ENCODE measurements at regions not wholly inside any gene's neighbourhood (a gene's known extent, or its start where the extent isn't known, plus 50 kb on each side); places are given as distances from the start of the nearest gene placed in this dataset.

DNA sequence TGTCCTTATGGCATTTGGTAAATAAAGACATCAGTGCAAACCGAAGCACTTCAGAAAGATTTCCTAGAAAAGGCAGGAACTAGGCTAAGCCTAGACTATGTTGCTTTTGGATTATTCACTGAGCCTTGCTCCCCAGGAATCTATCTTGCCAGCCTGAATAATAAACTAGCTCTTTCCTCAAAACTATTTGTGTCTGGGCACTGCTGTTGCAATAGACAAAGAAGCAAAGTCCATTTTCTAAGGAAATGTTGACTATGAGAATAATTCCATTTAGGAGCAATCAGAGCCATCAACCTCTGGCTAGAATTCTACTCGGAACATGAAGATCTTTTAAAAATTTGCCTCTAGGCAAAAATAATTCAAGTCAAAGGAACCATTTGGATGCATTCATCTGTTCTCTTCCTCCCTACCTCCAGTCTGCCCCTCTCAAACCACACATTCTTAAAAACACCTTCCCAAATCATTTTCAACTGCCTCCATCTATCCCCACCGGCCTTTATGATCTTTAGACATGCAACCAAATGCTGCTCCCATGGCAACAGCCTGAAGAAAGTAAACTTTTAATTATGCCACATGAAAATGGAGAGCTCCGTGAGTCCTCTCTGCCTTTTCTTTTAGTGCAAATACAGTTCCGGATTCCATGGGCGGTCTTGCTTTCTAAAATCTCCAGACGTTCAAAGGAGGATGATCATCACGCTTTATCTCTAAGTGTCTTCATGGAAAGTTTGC is 61.5 kb upstream of the FZD10 start:
- no peak for DNase-seq (ENCODE audit: low read depth)

DNA sequence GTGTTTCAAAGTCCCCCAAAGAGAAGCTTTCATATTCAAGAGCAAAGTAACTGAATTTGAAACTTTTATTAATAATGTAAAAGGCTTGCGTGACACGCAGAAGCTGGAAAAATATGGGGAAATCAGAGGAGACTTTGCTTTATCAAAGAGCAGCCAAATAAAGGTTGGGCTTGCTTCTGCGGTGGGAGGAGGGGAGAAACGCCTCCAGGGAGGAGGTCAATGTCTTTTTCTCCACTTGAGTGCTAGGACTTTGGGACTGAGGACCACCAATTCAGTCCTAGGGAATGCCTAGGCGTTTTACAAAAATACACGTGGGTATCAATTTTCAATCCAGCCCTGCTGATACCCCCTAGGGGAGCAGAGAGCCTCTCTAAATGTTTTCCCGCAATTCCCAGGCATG is 60.9 kb upstream of the FZD10 start:
- no peak for DNase-seq (ENCODE audit: low read depth)

DNA sequence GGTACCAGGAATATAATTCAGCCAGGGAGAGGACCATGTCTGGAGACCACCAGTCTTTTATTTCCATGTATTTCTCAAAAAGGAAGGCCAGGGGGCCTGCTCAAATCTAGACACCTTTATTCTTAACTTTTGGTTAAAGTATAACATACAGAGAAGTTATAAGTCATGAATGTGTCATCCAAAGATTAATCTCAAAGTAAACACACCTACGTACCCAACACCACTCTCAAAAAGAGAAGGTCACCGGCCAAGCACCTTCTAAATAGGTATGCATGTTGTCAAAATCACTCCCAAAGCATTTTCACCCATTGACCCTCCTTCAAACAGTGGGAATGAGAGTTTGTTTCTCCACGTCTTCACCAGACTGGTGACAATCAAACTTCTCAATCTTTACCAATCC is 60.0 kb upstream of the FZD10 start:
- DNase-seq (ENCODE audit: low read depth): no peak

DNA sequence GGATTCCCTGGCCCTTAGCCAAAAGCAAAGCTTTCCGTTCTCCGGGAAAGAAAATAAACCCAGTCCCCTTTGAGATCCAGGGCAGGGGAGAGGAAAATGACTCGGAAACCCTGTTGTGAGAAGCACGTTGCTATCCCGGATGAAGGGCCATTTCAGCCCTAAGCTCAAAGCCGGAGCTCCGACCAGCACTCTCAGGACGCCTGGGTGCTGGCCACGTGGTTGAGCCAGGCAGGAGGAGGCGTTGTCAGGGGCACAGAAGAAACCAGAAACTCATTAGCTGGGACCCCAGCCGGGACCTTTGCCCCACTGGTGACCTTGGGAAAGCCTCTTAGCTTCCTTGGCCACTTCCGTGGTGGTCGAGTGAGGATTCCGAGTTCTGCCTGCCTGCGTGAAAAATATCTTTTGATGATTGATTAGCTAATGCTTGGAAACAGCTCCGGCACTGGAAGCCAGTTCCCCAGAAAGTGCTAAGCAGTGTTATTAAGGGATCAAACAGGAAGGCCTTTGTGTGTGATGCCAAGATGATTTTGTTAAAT is 57.6 kb upstream of the FZD10 start:
- no peak for DNase-seq (ENCODE audit: low read depth)

DNA sequence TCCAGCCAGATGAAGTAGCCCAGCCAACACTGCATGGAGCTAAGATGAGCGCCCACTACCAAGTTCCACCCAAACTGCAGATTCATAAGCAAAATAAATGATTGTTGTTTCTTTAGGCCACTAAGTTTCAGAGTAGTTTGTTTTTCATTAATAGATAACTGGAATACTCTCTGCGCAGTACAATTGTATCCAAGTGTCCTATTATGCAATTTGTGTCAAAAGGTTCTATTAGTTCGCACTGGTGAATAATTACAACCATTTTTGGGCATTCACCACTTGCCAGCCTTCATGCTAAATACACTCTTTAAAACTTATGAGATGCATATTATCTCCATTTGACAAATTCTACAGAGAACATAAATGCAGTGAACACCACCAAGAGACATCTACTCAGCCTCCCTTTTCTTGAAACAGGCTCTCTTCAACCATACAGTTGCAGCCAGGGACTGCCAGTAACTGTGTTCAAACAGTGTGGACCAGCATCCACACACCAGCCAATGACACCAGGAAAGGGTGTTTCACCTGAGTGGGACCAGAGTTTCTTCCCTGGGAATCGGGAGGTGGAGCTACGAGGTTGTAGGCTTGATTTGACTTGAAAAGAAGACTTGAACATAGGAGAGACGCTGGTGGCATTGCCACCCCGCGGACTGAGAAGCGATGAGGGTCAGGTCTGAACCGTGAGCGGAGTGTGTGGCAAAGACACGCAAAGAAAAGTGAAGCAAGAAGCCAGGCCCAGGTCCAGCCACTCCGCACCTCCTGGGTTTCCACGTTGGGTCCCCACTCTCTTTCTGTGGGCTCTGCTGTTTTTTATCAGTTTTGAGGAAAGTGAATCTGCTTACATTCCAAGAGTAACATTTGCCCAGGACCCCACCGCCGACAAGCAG is 53.0 kb upstream of the FZD10 start:
- no peak for DNase-seq (ENCODE audit: low read depth)

DNA sequence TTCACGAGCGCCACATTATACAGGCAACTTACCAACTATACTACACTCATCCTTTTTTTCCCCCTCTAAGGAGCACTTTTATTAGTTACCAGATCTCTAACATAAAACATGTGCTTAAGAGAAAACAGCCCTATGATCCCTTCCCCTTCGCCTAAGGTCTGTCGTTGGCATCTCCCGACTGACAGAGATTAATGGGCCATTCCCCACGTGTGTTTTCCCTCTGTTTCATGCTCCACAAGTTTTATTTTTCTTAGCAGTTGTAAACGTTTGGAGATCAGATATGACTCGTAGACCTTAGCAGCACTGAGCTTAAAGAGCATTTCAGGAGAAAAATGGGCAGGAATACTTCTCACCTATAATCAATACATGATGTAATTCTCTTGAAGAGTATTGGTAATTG is 51.4 kb upstream of the FZD10 start:
- no peak for DNase-seq (ENCODE audit: low read depth)

DNA sequence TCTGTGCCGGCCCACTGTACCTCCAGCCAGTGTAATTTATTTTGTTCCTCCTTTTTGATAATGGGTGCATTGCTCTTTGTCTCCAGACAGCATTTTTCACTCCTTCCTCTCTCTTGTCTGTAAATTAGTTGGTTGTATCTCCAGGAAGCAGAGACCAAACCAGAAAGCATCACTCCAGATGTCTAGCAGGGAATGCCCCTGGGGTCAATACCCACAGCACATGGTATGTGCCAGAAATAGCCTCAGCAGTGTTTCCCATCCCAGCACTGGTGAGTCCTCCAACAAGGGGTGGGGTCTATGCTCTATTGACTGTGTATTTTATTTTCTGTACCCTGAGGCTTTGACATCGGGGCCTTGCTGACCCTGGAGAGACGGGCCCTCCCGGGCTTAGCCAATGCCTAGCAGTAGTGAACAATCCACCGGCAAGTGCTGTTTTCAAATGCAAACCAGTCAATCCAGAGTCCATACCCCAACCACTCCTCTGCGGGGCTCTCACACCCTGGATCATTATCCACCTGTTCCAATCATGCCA is 50.2 kb upstream of the FZD10 start:
- no peak for DNase-seq (ENCODE audit: low read depth)

All from myocyte (in vitro differentiated cells).